ENCODE measurements at regions not wholly inside any gene's neighbourhood (a gene's known extent, or its start where the extent isn't known, plus 50 kb on each side); places are given as distances from the start of the nearest gene placed in this dataset.

- no peak overlapping the region for H3K4me3 ChIP-seq (ENCODE audit: low read depth, low read length)
- ChIA-PET POLR2A (no interaction called here), CTCF (no interaction called here)
- TF ChIP-seq CTCF (IDR thresholded peaks at IDR 0.05; ENCODE audit: insufficient read depth, low read length, missing control alignments), result no peak
- DNase-seq (ENCODE audit: low read depth, low spot score), result no peak
These were observed 187.6 kb upstream of the SGCG start for GRCh38 chr13:22993148-22993547.

GRCh38 chr13:23003446-23003845, 177.3 kb upstream of the SGCG start:
- no peak for TF ChIP-seq CTCF (IDR thresholded peaks at IDR 0.05; ENCODE audit: insufficient read depth, low read length, missing control alignments)
- H3K4me3 ChIP-seq (ENCODE audit: low read depth, low read length), result no peak overlapping the region
- no peak for DNase-seq (ENCODE audit: low read depth, low spot score)
- ChIA-PET POLR2A (no interaction called here), CTCF (interaction anchor here (1.1 kb wide), 1 partner anchor 18 kb away, joined by 3 read pairs; no protein-coding TSS in a partner anchor)

- no peak overlapping the region for H3K4me3 ChIP-seq (ENCODE audit: low read depth, low read length)
- ChIA-PET POLR2A (no interaction called here), CTCF (no interaction called here)
- DNase-seq (ENCODE audit: low read depth, low spot score), result no peak
- TF ChIP-seq CTCF (IDR thresholded peaks at IDR 0.05; ENCODE audit: insufficient read depth, low read length, missing control alignments), result no peak
These were observed 173.4 kb upstream of the SGCG start for GRCh38 chr13:23007426-23007825.

GRCh38 chr13:23018143-23018542, 162.6 kb upstream of the SGCG start:
- CTCF ChIA-PET, result no interaction called here
- no peak for TF ChIP-seq CTCF (IDR thresholded peaks at IDR 0.05; ENCODE audit: insufficient read depth, low read length, missing control alignments)
- POLR2A ChIA-PET, result no interaction called here

GRCh38 chr13:23020246-23020843, 160.4 kb upstream of the SGCG start:
- H3K4me3 ChIP-seq (ENCODE audit: low read depth, low read length), result no peak overlapping the region
- peak; percentile 77 for TF ChIP-seq CTCF (IDR thresholded peaks at IDR 0.05; ENCODE audit: insufficient read depth, low read length, missing control alignments)
- ChIA-PET POLR2A (no interaction called here), CTCF (interaction anchor here (0.6 to 1.8 kb wide), 4 partner anchors 9 to 1382 kb away, joined by 3 to 9 read pairs (median 5); no protein-coding TSS in a partner anchor)
- no peak for DNase-seq (ENCODE audit: low read depth, low spot score)

More at GRCh38 chr13:23018143-23018542, 162.6 kb upstream of the SGCG start:
- H3K4me3 ChIP-seq (ENCODE audit: low read depth, low read length), result no peak overlapping the region
- DNase-seq (ENCODE audit: low read depth, low spot score), result no peak

- DNase-seq (ENCODE audit: low read depth, low spot score), result no peak
- CTCF ChIA-PET, result interaction anchor here (1.0 kb wide), 1 partner anchor 10 kb away, joined by 5 read pairs; no protein-coding TSS in a partner anchor
- H3K4me3 ChIP-seq (ENCODE audit: low read depth, low read length), result no peak overlapping the region
- no peak for TF ChIP-seq CTCF (IDR thresholded peaks at IDR 0.05; ENCODE audit: insufficient read depth, low read length, missing control alignments)
- POLR2A ChIA-PET, result no interaction called here
These were observed 158.9 kb upstream of the SGCG start for GRCh38 chr13:23021906-23022305.
